Keratinocyte (primary cell): ENCODE measurements at regions not wholly inside any gene's neighbourhood (a gene's known extent, or its start where the extent isn't known, plus 50 kb on each side); places are given as distances from the start of the nearest gene placed in this dataset.

ENCODE experiments used
- EZH2 ChIP-seq: IDR thresholded peaks from one replicate; pipeline ENCODE4 v1.6.1; 2012; ENCODE audit warnings: inconsistent platforms, mild to moderate bottlenecking, low read length, moderate library complexity
- TF ChIP-seq, protein P1 (sequence below), 3 experiments: IDR thresholded peaks in 1 of 3; conservative IDR thresholded peaks in 1 of 3; optimal IDR thresholded peaks in 1 of 3; 2 replicates in 2 of 3; 3 replicates in 1 of 3; pipeline versions ENCODE3 to v1.5.1; 2011; ENCODE audit warnings: low read length in 3 of 3, mild to moderate bottlenecking in 3 of 3, moderate library complexity in 2 of 3, control low read depth in 1 of 3, inconsistent platforms in 1 of 3; ENCODE audit not compliant: insufficient read depth in 2 of 3; ENCODE audit errors: extremely low read depth in 1 of 3

DNA sequence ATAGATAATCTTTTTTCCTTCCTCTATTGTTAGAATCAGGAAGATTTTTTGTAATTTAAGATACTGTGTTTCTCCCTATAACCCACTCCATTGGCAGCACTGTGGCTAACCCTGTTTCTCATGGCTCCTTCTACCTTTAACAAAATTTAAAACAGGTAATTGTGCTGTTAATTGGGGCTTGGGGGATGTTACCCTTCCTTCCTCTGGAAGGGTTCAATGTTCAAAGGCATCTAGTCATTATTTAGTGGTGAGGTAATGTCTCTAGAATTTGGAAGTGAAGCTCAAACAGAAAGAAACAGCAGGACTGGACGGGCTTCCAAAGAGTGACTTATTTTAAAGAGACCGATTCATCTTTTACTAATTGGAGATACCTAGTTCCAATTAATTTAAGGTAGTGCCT lies 166.4 kb downstream of the TRIML1 start:
- TF ChIP-seq, protein P1, sequence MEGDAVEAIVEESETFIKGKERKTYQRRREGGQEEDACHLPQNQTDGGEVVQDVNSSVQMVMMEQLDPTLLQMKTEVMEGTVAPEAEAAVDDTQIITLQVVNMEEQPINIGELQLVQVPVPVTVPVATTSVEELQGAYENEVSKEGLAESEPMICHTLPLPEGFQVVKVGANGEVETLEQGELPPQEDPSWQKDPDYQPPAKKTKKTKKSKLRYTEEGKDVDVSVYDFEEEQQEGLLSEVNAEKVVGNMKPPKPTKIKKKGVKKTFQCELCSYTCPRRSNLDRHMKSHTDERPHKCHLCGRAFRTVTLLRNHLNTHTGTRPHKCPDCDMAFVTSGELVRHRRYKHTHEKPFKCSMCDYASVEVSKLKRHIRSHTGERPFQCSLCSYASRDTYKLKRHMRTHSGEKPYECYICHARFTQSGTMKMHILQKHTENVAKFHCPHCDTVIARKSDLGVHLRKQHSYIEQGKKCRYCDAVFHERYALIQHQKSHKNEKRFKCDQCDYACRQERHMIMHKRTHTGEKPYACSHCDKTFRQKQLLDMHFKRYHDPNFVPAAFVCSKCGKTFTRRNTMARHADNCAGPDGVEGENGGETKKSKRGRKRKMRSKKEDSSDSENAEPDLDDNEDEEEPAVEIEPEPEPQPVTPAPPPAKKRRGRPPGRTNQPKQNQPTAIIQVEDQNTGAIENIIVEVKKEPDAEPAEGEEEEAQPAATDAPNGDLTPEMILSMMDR (optimal IDR thresholded peaks at IDR 0.05 in 1 of 3, IDR thresholded peaks at IDR 0.05 in 1 of 3, conservative IDR thresholded peaks at IDR 0.05 in 1 of 3; ENCODE audit: extremely low read depth in 1 of 3, insufficient read depth in 2 of 3, low read length in 3 of 3): no peak
- no peak for TF ChIP-seq EZH2
